Psoas muscle (tissue), 7 donors: ENCODE measurements at regions not wholly inside any gene's neighbourhood (a gene's known extent, or its start where the extent isn't known, plus 50 kb on each side); places are given as distances from the start of the nearest gene placed in this dataset.

Source experiments
- ATAC-seq, 4 donors: fragments of 200-7000 bp; cut with Tn5 transposase; one replicate each; pipeline ENCODE4 v1.9.1; 2020; ENCODE audit warnings: moderate library complexity in 3 of 4, mild to moderate bottlenecking in 2 of 4
- DNase-seq, 2 donors: peaks; one replicate each; pipeline ENCODE4 v3.0.0-alpha.2; 2020
- H3K27ac ChIP-seq: fragments of 200-600 bp; one replicate; pipeline ENCODE4 v1.8.0; 2022
- H3K27me3 ChIP-seq, 3 donors: fragments of 200-600 bp in 1 of 3; one replicate each; pipeline versions ENCODE4 v1.6.1 to v1.8.0; 2013 to 2022; ENCODE audit warnings: low read length in 2 of 3, mild to moderate bottlenecking in 2 of 3, moderate library complexity in 1 of 3; ENCODE audit not compliant: insufficient read depth in 3 of 3
- H3K36me3 ChIP-seq, 2 donors: fragments of 200-600 bp in 1 of 2; one replicate each; pipeline versions ENCODE4 v1.6.1 to v1.8.0; 2013 to 2022; ENCODE audit warnings: low read depth in 1 of 2, mild to moderate bottlenecking in 1 of 2, moderate library complexity in 1 of 2; ENCODE audit not compliant: insufficient read depth in 1 of 2
- H3K4me1 ChIP-seq: fragments of 200-600 bp; one replicate; pipeline ENCODE4 v1.8.0; 2022
- H3K4me3 ChIP-seq: fragments of 200-600 bp; one replicate; pipeline ENCODE4 v1.8.0; 2022; ENCODE audit warnings: mild to moderate bottlenecking
- H3K9me3 ChIP-seq: fragments of 200-600 bp; one replicate; pipeline ENCODE4 v1.8.0; 2022
- CTCF ChIP-seq: fragments of 200-600 bp; IDR thresholded peaks from one replicate; pipeline ENCODE4 v1.8.0; 2022; ENCODE audit warnings: antibody characterized with exemption
- WGBS, 3 donors: extraction: QIAGEN DNeasy Blood & Tissue Kit; methylation state at CpG; one replicate each; pipeline versions ENCODE4 v1.1.6 to v1.1.7; 2013; 5-methylcytosine and 5-hydroxymethylcytosine counted together
- intact Hi-C, 2 donors: fragments of 100-400 bp; cut with DNase I; formaldehyde crosslinking; loops; one replicate each; pipeline versions ENCODE4 v1.11.0 to v1.14.2; 2022
- donor health status: healthy with polysubstance abuse.
- donor health status: DM: no; HTN: no; CAD: no; lungs with moderate emphysema.
- donor health status: Bipolar disorder and iron deficiency.
- donor health status: healthy.
- donor health status: DM: yes; HTN: yes; CAD: no.
- donor health status: DM: no; HTN: no; CAD: no.
- donor health status: DM: yes; HTN: yes; CAD: no.

- Histone ChIP-seq H3K4me3 (no peak overlapping the region), H3K9me3 (no peaks in the 10 kb centered on the region), H3K36me3 (no peaks in the 10 kb centered on the region), H3K4me1 (no peaks in the 10 kb centered on the region), H3K27me3 (no peaks in the 10 kb centered on the region), H3K27ac (no peak overlapping the region)
- no peak for TF ChIP-seq CTCF
- WGBS, 3 donors: 57 to 78% (median 63%) methylated on average over 1 of the region's 1 CpG
- DNase-seq (no peak), ATAC-seq (no peak)
- intact Hi-C loops: no loop called here
Observed at GRCh38 chr4:35604724-35605123, 639.6 kb downstream of the ARAP2 start.

- no peak for TF ChIP-seq CTCF
- no peak overlapping the region for H3K27ac ChIP-seq
- intact Hi-C loops: no loop called here
- no peak overlapping the region for H3K4me3 ChIP-seq
- ATAC-seq (no peak), DNase-seq (no peak)
- no peaks in the 10 kb centered on the region for H3K4me1 ChIP-seq
- no peaks in the 10 kb centered on the region for H3K27me3 ChIP-seq
- no peaks in the 10 kb centered on the region for H3K9me3 ChIP-seq
- H3K36me3 ChIP-seq: no peaks in the 10 kb centered on the region
Observed at GRCh38 chr4:35608205-35608604, 636.1 kb downstream of the ARAP2 start.

GRCh38 chr4:35614120-35614519 lies 630.2 kb downstream of the ARAP2 start:
- no peak for ATAC-seq
- Histone ChIP-seq H3K9me3 (no peaks in the 10 kb centered on the region), H3K4me1 (no peaks in the 10 kb centered on the region), H3K4me3 (no peak overlapping the region), H3K36me3 (no peaks in the 10 kb centered on the region), H3K27me3 (no peaks in the 10 kb centered on the region), H3K27ac (no peak overlapping the region)
- intact Hi-C loops: no loop called here
- no peak for TF ChIP-seq CTCF
- WGBS, 3 donors: 49 to 57% (median 53%) methylated on average over 2 of the region's 2 CpGs
- no peak for DNase-seq

- Histone ChIP-seq H3K4me3 (no peak overlapping the region), H3K27me3 (no peaks in the 10 kb centered on the region), H3K36me3 (no peaks in the 10 kb centered on the region), H3K4me1 (no peaks in the 10 kb centered on the region), H3K9me3 (peaks cover 4% of the 10 kb centered on the region), H3K27ac (no peak overlapping the region)
- ATAC-seq (no peak), DNase-seq (no peak)
- intact Hi-C loops: no loop called here
- no peak for TF ChIP-seq CTCF
- 57 to 69% (median 59%) methylated on average over 3 of the region's 3 CpGs for WGBS, 3 donors
Observed at GRCh38 chr4:35639929-35640328, 604.4 kb downstream of the ARAP2 start.

- no peak overlapping the region for H3K4me3 ChIP-seq
- TF ChIP-seq CTCF: no peak
- DNase-seq (no peak), ATAC-seq (no peak)
- H3K4me1 ChIP-seq: no peaks in the 10 kb centered on the region
- no peaks in the 10 kb centered on the region for H3K36me3 ChIP-seq
- no peaks in the 10 kb centered on the region for H3K27me3 ChIP-seq
- no peaks in the 10 kb centered on the region for H3K9me3 ChIP-seq
- intact Hi-C loops: no loop called here
- no peak overlapping the region for H3K27ac ChIP-seq
Observed at GRCh38 chr4:35643661-35644060, 600.7 kb downstream of the ARAP2 start.
